T-cell (primary cell): ENCODE measurements at regions not wholly inside any gene's neighbourhood (a gene's known extent, or its start where the extent isn't known, plus 50 kb on each side); places are given as distances from the start of the nearest gene placed in this dataset.
"Not testable (repeated sequence)": the region's sequence is repeated elsewhere in the genome, so short reads cannot be mapped to it uniquely, and the experiment has no call there.

Source experiments
- ATAC-seq, 4 experiments: fragments of 200-7000 bp in 3 of 4; fragments of 150-1000 bp in 1 of 4; cut with Tn5 transposase; replicated peaks in 1 of 4; 1 replicate in 3 of 4; 2 replicates in 1 of 4; pipeline ENCODE4 v1.10.0; 2021; ENCODE audit warnings: moderate library complexity in 3 of 4, mild to moderate bottlenecking in 2 of 4, moderate number of reproducible peaks in 1 of 4
- CTCF ChIA-PET, 2 donors: fragments of 300-600 bp; sonication (Branson Sonifier 250); formaldehyde crosslinking; loops; one replicate each; lab custom pipeline; 2022; ENCODE audit warnings: antibody characterized with exemption in 2 of 2; lab: Charles Lee
- POLR2A ChIA-PET, 2 donors: fragments of 300-600 bp; sonication (Branson Sonifier 250); formaldehyde crosslinking; loops; one replicate each; lab custom pipeline; 2022; ENCODE audit warnings: antibody characterized with exemption in 2 of 2; lab: Charles Lee
- DNase-seq, 35 experiments: peaks; one replicate each; pipeline versions ENCODE4 v3.0.0 to v3.0.0-alpha.2; 2013 to 2023
- H3K27ac ChIP-seq: one replicate; pipeline ENCODE4 v1.5.1; 2013; ENCODE audit warnings: low read length
- H3K27me3 ChIP-seq, 2 experiments: replicated peaks in 1 of 2; 1 replicate in 1 of 2; 2 replicates in 1 of 2; pipeline versions ENCODE4 v1.6.1 to v1.7.0; 2013; ENCODE audit warnings: low read length in 1 of 2, mixed read lengths in 1 of 2; ENCODE audit not compliant: control insufficient read depth in 2 of 2, insufficient read depth in 2 of 2; ENCODE audit errors: extremely low read depth in 1 of 2
- H3K36me3 ChIP-seq, 2 donors: 1 replicate in 1 of 2; 2 replicates in 1 of 2; pipeline versions ENCODE4 v1.6.1 to v1.7.0; 2013; ENCODE audit warnings: low read length in 1 of 2; ENCODE audit not compliant: control insufficient read depth in 2 of 2, insufficient read depth in 1 of 2; ENCODE audit errors: extremely low read depth in 1 of 2
- H3K4me1 ChIP-seq, 2 experiments: 1 replicate in 1 of 2; 2 replicates in 1 of 2; pipeline versions ENCODE4 v1.6.1 to v1.7.0; 2013; ENCODE audit warnings: low read length in 2 of 2, mixed read lengths in 1 of 2; ENCODE audit not compliant: insufficient read depth in 2 of 2, control insufficient read depth in 1 of 2; ENCODE audit errors: extremely low read depth in 1 of 2
- H3K4me3 ChIP-seq, 2 donors: 1 replicate in 1 of 2; 2 replicates in 1 of 2; pipeline versions ENCODE4 v1.5.1 to v1.7.0; 2013; ENCODE audit warnings: mild to moderate bottlenecking in 2 of 2, low read length in 1 of 2, moderate library complexity in 1 of 2; ENCODE audit not compliant: control insufficient read depth in 1 of 2; ENCODE audit errors: extremely low read depth in 1 of 2
- H3K9me3 ChIP-seq: 2 replicates; pipeline ENCODE4 v1.7.0; 2013
- H3K27ac Mint-ChIP-seq, 2 donors: one replicate each; pipeline ENCODE4 v1.8.0; 2020 to 2021; ENCODE audit warnings: mild to moderate bottlenecking in 2 of 2, mixed read lengths in 2 of 2
- H3K27me3 Mint-ChIP-seq, 2 donors: one replicate each; pipeline ENCODE4 v1.8.0; 2021 to 2022; ENCODE audit warnings: mixed read lengths in 2 of 2
- H3K36me3 Mint-ChIP-seq: one replicate; pipeline ENCODE4 v1.8.0; 2021; ENCODE audit warnings: mixed read lengths
- H3K4me1 Mint-ChIP-seq, 3 donors: one replicate each; pipeline ENCODE4 v1.8.0; 2020 to 2022; ENCODE audit warnings: mixed read lengths in 3 of 3, mild to moderate bottlenecking in 1 of 3
- H3K4me3 Mint-ChIP-seq, 3 donors: one replicate each; pipeline ENCODE4 v1.8.0; 2020 to 2022; ENCODE audit warnings: mild to moderate bottlenecking in 3 of 3, mixed read lengths in 3 of 3, moderate library complexity in 3 of 3
- H3K9me3 Mint-ChIP-seq, 3 donors: one replicate each; pipeline ENCODE4 v1.8.0; 2020 to 2022; ENCODE audit warnings: mixed read lengths in 3 of 3
- WGBS: methylation state at CpG from one replicate; pipeline ENCODE4 v1.1.5; 2013; ENCODE audit warnings: missing lambda C conversion rate; ENCODE audit not compliant: insufficient coverage; 5-methylcytosine and 5-hydroxymethylcytosine counted together

DNA sequence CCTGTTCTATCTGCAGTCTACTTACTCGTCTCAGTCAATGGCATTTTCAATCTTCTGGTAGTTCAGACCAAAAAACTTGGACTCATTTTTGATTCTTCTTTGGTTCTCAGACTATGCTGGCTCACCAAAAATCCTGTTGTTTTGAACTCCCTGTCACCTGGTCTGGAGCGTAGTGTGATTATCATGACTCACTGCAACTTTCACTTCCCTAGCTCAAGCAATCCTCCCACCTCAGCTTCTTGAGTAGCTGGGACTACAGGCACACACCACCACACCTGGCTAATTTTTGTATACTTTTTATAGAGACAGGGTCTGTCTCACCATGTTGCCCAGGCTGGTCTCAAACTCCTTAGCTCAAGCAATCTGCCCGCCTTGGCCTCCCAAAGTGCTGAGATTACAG is 163.3 kb upstream of the CDH7 start:
- DNase-seq, result no peak
- Mint-ChIP-seq H3K4me3 (no peak overlapping the region), H3K36me3 (no peaks in the 10 kb centered on the region), H3K27me3 (no peaks in the 10 kb centered on the region), H3K9me3 (peaks cover 19 to 28% (median 26%) of the 10 kb centered on the region in 3 donors), H3K27ac (no peak overlapping the region), H3K4me1 (no peaks in the 10 kb centered on the region)
- 83% methylated on average over 2 of the region's 3 CpGs for WGBS
- no peaks in the 10 kb centered on the region for H3K4me1 ChIP-seq
- no peaks in the 10 kb centered on the region for H3K36me3 ChIP-seq
- no peak for ATAC-seq
- ChIA-PET POLR2A (no interaction called here), CTCF (no interaction called here)
- no peak overlapping the region for H3K27ac ChIP-seq
- no peak overlapping the region for H3K4me3 ChIP-seq
- H3K9me3 ChIP-seq, result no peaks in the 10 kb centered on the region
- H3K27me3 ChIP-seq, result no peaks in the 10 kb centered on the region

- H3K27ac Mint-ChIP-seq, H3K4me1 ChIP-seq, H3K27me3 ChIP-seq, H3K4me1 Mint-ChIP-seq, H3K27me3 Mint-ChIP-seq, POLR2A ChIA-PET, H3K36me3 Mint-ChIP-seq, CTCF ChIA-PET, H3K4me3 ChIP-seq, H3K9me3 ChIP-seq, H3K4me3 Mint-ChIP-seq, DNase-seq, H3K36me3 ChIP-seq, H3K27ac ChIP-seq, ATAC-seq: not testable (repeated sequence)
- no CpG with 5 or more reads among the region's 2 CpGs for WGBS
- peaks cover 14 to 26% (median 22%) of the 10 kb centered on the region in 3 donors for H3K9me3 Mint-ChIP-seq
These were observed 168.7 kb upstream of the CDH7 start for GRCh38 chr18:65582094-65582493.

DNA sequence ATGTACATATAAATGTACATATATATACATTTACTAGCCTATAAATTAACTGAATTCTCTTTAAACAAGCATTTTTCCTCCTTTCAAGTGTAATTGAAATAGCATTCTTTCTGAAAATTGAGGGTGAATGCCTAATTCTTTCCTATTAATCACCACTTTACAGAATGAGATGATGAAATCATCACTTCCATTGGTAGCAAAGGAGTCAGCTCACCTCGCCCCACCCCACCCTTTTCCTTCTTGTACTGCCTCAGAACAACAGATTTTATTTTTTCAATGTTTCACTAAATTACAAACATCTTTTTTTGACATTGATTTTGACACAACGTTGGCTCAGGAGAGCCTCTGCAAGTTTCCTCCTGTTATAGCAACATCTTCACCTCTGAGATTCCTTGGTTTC is 181.9 kb upstream of the CDH7 start:
- Mint-ChIP-seq H3K9me3 (peaks cover 3 to 6% (median 3%) of the 10 kb centered on the region in 3 donors), H3K36me3 (no peaks in the 10 kb centered on the region), H3K4me1 (no peaks in the 10 kb centered on the region), H3K27ac (no peak overlapping the region), H3K4me3 (no peak overlapping the region), H3K27me3 (no peaks in the 10 kb centered on the region)
- no peaks in the 10 kb centered on the region for H3K9me3 ChIP-seq
- no peak for DNase-seq
- H3K27me3 ChIP-seq, result no peaks in the 10 kb centered on the region
- H3K4me3 ChIP-seq, result no peak overlapping the region
- H3K27ac ChIP-seq, result no peak overlapping the region
- CTCF ChIA-PET, result no interaction called here
- POLR2A ChIA-PET, result no interaction called here
- no peak for ATAC-seq
- H3K4me1 ChIP-seq, result no peaks in the 10 kb centered on the region
- WGBS, result 67% methylated on average over 1 of the region's 2 CpGs
- H3K36me3 ChIP-seq, result no peaks in the 10 kb centered on the region

GRCh38 chr18:65567372-65567771 is 183.4 kb upstream of the CDH7 start:
- no peaks in the 10 kb centered on the region for H3K36me3 Mint-ChIP-seq
- ChIA-PET CTCF (no interaction called here), POLR2A (no interaction called here)
- no peak overlapping the region for H3K4me3 Mint-ChIP-seq
- peaks cover 3 to 10% (median 6%) of the 10 kb centered on the region in 3 donors for H3K9me3 Mint-ChIP-seq
- no peaks in the 10 kb centered on the region for H3K4me1 Mint-ChIP-seq
- H3K36me3 ChIP-seq, result no peaks in the 10 kb centered on the region
- ATAC-seq (no peak), DNase-seq (no peak)
- WGBS, result no CpG with 5 or more reads among the region's 3 CpGs
- H3K27me3 Mint-ChIP-seq, result no peaks in the 10 kb centered on the region
- no peak overlapping the region for H3K4me3 ChIP-seq
- no peaks in the 10 kb centered on the region for H3K4me1 ChIP-seq
- H3K27ac ChIP-seq, result no peak overlapping the region
- no peaks in the 10 kb centered on the region for H3K27me3 ChIP-seq
- no peak overlapping the region for H3K27ac Mint-ChIP-seq
- H3K9me3 ChIP-seq, result no peaks in the 10 kb centered on the region

DNA sequence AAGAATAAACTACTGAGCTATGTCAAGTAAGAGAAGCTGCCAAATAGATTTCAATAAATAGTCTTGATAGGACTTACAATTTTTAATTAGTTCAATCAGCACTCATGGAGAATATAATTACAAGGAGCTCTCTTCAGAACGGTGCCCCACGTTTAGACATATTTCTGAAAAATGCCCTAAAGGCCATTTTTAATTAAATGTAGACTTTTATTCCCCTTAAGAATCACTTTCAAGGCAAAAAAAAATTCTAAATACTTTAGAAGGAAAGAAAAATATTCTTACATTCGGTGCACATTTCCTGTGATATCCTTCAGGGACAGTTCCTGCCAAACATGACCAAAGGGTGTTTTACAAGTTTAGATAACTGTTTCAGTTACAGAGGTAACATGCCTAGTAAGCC is 202.5 kb upstream of the CDH7 start:
- Mint-ChIP-seq H3K27ac (no peak overlapping the region), H3K9me3 (peaks cover 3 to 37% (median 12%) of the 10 kb centered on the region in 3 donors), H3K4me3 (no peak overlapping the region), H3K27me3 (no peaks in the 10 kb centered on the region), H3K36me3 (no peaks in the 10 kb centered on the region), H3K4me1 (no peaks in the 10 kb centered on the region)
- ATAC-seq (no peak), DNase-seq (no peak)
- Histone ChIP-seq H3K27ac (no peak overlapping the region), H3K36me3 (no peaks in the 10 kb centered on the region), H3K9me3 (no peaks in the 10 kb centered on the region), H3K27me3 (no peaks in the 10 kb centered on the region), H3K4me3 (no peak overlapping the region), H3K4me1 (no peaks in the 10 kb centered on the region)
- POLR2A ChIA-PET, result no interaction called here
- WGBS, result no CpG with 5 or more reads among the region's 3 CpGs
- CTCF ChIA-PET, result no interaction called here

DNA sequence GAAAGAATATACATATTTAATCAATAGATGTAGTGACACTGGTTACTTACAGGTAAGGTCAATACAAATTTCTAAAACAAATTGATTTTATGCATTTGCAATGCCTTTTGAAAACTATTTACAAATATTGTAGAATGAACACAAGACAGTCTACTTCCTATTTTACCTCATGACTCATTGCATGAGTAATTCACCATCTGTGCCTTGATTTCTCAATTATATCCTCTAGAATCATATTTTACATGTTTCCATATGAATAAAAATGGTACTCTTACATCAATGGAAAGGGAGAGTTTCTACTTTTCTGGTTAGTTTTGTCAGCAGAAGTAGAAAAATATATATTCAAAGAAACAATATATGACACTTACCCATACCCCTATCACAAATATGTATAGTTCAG is 203.8 kb upstream of the CDH7 start:
- H3K36me3 ChIP-seq, result no peaks in the 10 kb centered on the region
- Mint-ChIP-seq H3K4me1 (no peaks in the 10 kb centered on the region), H3K9me3 (peaks cover 3 to 37% (median 12%) of the 10 kb centered on the region in 3 donors), H3K4me3 (no peak overlapping the region), H3K27me3 (no peaks in the 10 kb centered on the region), H3K36me3 (no peaks in the 10 kb centered on the region), H3K27ac (no peak overlapping the region)
- H3K27ac ChIP-seq, result no peak overlapping the region
- no peaks in the 10 kb centered on the region for H3K4me1 ChIP-seq
- H3K27me3 ChIP-seq, result no peaks in the 10 kb centered on the region
- H3K4me3 ChIP-seq, result no peak overlapping the region
- ChIA-PET CTCF (no interaction called here), POLR2A (no interaction called here)
- no peaks in the 10 kb centered on the region for H3K9me3 ChIP-seq
- DNase-seq (no peak), ATAC-seq (no peak)

DNA sequence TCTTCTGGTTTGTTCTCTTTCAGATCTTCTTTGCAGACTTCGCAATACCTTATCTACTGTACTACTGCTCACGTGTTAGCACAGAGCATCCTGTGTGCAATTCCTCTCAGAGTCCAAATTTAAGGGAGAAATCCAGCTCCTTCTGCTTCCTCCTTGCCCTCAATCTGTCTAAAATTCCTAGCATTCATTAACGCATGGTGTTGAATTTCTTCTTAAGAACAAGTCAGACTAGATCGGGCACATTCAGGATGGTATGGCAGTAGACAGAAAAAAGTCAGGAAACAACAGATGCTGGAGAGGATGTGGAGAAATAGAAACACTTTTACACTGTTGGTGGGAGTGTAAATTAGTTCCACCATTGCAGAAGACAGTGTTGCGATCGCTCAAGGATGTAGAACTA is 206.1 kb upstream of the CDH7 start:
- ATAC-seq, result no peak
- Histone ChIP-seq H3K9me3 (no peaks in the 10 kb centered on the region), H3K27me3 (no peaks in the 10 kb centered on the region), H3K4me1 (no peaks in the 10 kb centered on the region), H3K4me3 (no peak overlapping the region), H3K36me3 (no peaks in the 10 kb centered on the region), H3K27ac (no peak overlapping the region)
- H3K27ac Mint-ChIP-seq, result no peak overlapping the region
- no peak for DNase-seq
- ChIA-PET POLR2A (no interaction called here), CTCF (no interaction called here)
- peaks cover 3 to 30% (median 14%) of the 10 kb centered on the region in 3 donors for H3K9me3 Mint-ChIP-seq
- 93% methylated on average over 3 of the region's 6 CpGs for WGBS
- no peaks in the 10 kb centered on the region for H3K4me1 Mint-ChIP-seq
- no peaks in the 10 kb centered on the region for H3K36me3 Mint-ChIP-seq
- H3K4me3 Mint-ChIP-seq, result no peak overlapping the region
- H3K27me3 Mint-ChIP-seq, result no peaks in the 10 kb centered on the region
